Mammary epithelial cell (primary cell): ENCODE measurements at regions not wholly inside any gene's neighbourhood (a gene's known extent, or its start where the extent isn't known, plus 50 kb on each side); places are given as distances from the start of the nearest gene placed in this dataset.

Source experiments
- EZH2 ChIP-seq: IDR thresholded peaks from 2 replicates; pipeline ENCODE4 v1.6.1; 2012; ENCODE audit warnings: low read length, inconsistent platforms, borderline replicate concordance
- TF ChIP-seq, protein P1 (sequence below), 2 donors: IDR thresholded peaks in 1 of 2; conservative IDR thresholded peaks in 1 of 2; 2 replicates each; pipeline ENCODE4 v1.5.1; 2011 to 2012; ENCODE audit warnings: inconsistent platforms in 2 of 2, low read length in 2 of 2, mild to moderate bottlenecking in 2 of 2, control low read depth in 1 of 2, low read depth in 1 of 2; ENCODE audit not compliant: insufficient read depth in 1 of 2; ENCODE audit errors: extremely low read depth in 1 of 2

GRCh38 chr3:191047930-191048329 lies 151.1 kb upstream of the OSTN start:
- TF ChIP-seq, protein P1, sequence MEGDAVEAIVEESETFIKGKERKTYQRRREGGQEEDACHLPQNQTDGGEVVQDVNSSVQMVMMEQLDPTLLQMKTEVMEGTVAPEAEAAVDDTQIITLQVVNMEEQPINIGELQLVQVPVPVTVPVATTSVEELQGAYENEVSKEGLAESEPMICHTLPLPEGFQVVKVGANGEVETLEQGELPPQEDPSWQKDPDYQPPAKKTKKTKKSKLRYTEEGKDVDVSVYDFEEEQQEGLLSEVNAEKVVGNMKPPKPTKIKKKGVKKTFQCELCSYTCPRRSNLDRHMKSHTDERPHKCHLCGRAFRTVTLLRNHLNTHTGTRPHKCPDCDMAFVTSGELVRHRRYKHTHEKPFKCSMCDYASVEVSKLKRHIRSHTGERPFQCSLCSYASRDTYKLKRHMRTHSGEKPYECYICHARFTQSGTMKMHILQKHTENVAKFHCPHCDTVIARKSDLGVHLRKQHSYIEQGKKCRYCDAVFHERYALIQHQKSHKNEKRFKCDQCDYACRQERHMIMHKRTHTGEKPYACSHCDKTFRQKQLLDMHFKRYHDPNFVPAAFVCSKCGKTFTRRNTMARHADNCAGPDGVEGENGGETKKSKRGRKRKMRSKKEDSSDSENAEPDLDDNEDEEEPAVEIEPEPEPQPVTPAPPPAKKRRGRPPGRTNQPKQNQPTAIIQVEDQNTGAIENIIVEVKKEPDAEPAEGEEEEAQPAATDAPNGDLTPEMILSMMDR (conservative IDR thresholded peaks at IDR 0.05 in 1 of 2, IDR thresholded peaks at IDR 0.05 in 1 of 2; ENCODE audit: extremely low read depth in 1 of 2, insufficient read depth in 1 of 2, low read depth in 1 of 2, low read length in 2 of 2): no peak
- TF ChIP-seq EZH2: no peak
